Stimulated activated CD8-positive, alpha-beta memory T cell treated with anti-CD3 and anti-CD28 coated beads, Interleukin-15, amount 100 ng/mL, for 24 hours (primary cell): ENCODE measurements at regions not wholly inside any gene's neighbourhood (a gene's known extent, or its start where the extent isn't known, plus 50 kb on each side); places are given as distances from the start of the nearest gene placed in this dataset.
"Not testable (repeated sequence)": the region's sequence is repeated elsewhere in the genome, so short reads cannot be mapped to it uniquely, and the experiment has no call there.

ENCODE experiments used
- DNase-seq: peaks from one replicate; pipeline ENCODE4 v3.0.0-alpha.2; 2020; ENCODE audit warnings: low read depth

DNA sequence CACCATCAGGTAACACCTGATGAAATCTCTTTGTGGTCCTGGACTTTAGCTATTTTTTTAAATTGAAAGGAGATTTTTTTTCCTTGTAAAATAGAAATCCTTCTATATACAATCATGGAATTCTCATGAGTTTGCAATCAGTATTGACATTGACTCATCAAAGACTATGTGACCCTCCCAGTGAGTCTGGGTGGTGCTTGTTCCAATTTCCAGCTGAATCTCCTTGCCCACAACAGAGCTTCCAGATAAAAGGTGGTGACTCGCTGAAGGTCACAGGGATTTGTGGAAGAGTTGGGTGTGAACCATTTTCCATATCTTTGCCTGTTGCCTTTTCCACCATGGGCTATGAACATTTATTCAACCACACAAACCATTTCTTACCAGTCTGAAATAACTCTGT, 486.6 kb downstream of the AJAP1 start:
- no peak for DNase-seq

DNA sequence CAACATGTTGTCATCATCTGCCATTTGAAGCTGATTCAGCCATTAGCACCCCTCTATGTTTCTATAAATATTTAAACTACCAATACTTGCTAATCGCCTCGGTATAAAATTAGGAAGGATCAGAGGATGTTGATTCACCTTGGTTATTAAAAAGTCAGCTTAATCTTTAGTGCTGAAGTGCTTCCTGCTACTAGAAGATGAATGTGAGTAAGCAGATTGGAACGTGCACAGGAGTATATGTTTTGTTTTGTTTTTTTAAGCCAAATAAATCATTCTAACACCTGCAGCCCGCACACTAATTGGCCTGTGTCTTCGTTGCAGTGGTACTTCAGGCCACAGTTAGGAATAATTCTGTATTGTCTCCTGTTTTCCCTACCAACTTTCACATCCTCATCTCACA, 485.7 kb downstream of the AJAP1 start:
- no peak for DNase-seq

DNA sequence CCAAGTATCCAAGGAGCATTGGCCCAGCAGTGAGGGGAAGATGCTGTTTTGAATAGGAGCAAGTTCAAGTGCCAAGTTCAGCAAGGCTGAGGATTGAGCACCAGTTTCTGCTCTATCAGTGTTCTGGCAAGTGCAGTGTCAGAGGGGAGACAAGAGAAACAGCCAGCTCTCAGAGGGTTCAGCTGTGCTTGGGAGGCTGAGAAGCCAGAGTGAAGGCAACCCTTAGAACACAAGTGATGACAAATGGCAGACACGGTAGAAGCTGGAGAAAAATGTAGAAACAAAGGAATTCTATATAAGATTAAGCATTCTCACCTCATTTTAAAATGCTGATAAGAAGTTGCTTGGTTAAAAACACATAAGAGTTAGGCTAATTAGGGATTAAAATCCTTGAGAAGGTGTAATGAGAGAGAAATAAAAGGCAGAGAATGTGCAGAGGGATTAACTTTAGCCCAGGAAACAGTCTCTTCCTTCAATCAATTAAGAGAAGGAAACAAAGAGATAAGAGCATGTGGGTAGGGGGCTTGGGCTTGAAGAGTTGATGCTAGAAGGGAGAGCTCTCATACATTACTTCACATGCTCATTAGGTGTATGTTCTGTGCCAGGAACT, 475.4 kb downstream of the AJAP1 start:
- no peak for DNase-seq

- DNase-seq: no peak
These were observed 470.8 kb downstream of the AJAP1 start for GRCh38 chr1:5125208-5125607.

- DNase-seq: no peak
These were observed 466.1 kb downstream of the AJAP1 start for GRCh38 chr1:5120559-5120958.

- DNase-seq: no peak
These were observed 465.2 kb downstream of the AJAP1 start for GRCh38 chr1:5119366-5120234.

DNA sequence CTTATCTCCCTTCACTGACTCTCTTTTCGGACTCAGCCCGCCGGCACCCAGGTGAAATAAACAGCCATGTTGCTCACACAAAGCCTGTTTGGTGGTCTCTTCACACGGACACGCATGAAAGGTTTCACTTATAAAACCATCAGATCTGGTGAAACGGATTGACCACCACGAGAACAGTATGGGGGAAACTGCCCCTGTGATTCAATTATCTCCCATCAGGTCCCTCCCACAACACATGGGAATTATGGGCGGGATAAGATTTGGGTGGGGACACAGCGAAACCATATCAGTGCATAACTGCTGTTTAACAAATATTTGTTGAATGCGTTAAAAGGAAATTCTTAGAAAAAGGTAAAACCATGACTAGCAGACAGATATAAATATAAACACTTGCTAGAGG, 464.4 kb downstream of the AJAP1 start:
- not testable (repeated sequence) for DNase-seq

DNA sequence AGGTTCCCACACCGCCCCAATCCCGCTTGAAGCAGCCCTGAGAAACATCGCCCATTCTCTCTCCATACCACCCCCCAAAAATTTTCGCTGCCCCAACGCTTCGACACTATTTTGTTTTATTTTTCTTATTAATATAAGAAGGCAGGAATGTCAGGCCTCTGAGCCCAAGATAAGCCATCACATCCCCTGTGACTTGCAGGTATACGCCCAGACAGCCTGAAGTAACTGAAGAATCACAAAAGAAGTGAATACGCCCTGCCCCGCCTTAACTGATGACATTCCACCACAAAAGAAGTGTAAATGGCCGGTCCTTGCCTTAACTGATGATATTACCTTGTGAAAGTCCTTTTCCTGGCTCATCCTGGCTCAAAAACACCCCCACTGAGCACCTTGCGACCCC, 463.9 kb downstream of the AJAP1 start:
- DNase-seq: not testable (repeated sequence)

- DNase-seq: no peak
These were observed 457.2 kb downstream of the AJAP1 start for GRCh38 chr1:5111581-5111980.

DNA sequence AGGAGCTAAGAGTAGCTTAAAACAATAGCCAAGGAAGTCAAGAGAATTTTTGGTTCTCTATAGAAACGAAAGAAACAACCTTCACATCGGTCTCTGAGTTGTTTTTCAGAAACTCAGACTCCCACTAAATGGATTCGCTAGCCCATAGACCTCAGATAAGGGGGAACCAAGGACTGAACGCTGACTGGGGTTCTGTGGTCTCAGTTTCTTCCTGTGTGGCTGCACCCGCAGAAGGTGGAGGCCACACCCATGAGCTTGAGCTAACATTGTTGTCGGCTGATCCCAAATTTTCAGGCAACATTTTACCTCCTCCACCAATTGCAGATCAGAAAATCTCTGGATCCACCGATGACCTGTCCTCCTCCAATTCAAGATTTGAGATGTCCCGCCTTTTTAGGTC, 456.1 kb downstream of the AJAP1 start:
- no peak for DNase-seq

DNA sequence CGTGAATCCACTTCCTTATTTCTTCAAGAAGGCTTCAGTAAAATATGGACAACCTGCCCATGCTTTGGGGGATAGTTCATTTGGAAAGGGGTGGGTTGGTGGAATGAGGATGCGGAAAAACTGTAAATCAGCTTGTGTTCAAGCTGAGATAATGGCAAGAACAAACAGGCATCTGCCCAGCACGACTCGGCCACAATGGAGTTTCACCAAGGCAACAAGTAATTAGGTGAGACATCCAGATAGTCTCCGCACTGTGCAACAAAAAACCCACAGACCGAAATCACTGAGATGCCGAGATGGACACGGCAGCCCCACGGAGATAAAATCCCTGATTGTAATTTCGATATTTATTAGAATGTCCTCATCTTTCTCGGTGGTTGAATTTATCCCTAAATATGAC, 455.2 kb downstream of the AJAP1 start:
- DNase-seq: no peak

DNA sequence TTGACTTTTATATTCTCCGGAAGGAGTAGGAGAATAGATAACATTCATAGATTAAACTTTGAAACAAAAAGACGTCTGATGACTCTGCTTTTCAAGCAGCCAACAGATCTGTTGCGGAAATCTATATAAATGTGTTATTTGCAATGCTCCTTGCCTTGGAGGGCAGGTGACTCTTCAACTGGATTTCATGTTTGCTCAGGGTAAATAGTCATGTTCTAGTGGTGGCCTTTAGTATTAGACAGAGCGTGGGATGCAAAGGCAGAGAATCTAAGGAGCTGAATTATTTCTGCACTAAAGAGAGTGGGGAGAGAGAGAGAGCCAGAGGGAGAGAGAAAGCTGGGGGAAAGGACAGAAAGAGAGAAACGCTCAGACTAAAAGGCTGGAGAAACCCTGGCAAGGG, 454.3 kb downstream of the AJAP1 start:
- no peak for DNase-seq

DNA sequence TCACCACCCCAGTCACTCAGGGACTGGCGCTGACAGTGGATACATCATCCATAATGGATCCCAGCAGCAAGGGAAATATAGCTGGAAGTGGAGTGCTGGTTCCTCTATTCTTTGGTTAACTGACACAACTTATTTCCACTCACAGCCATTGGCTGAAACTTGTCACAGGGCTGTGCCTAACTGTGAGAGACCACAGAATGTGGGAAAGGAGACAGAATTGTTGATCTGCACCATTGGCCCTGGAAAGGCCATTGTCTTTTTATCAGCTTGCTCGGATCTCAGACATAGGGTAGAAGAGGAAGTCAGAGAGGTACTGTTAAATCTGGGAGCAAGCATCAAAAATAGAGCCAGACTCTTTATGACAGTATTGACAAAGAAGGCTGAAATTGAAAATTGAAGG, 451.3 kb downstream of the AJAP1 start:
- no peak for DNase-seq

DNA sequence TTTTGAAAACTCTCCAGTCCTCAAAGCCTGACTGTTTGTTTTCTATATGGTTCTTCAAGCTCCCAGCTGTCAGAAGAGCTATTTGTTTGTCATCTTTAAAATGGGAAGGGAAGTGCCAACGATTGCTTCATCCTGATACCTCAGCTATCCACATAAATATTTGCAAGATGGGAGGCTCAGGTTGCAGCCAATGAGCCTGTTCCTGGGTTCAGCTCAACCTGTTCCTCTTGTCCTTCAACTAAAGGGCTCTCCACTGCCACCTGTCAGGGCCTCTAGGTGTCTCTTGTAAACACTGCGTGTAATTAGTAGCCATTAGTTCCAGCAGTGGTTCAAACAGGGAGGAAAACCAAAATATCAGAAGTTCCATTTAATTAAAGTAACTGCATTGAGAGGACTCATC, 445.1 kb downstream of the AJAP1 start:
- DNase-seq: no peak

DNA sequence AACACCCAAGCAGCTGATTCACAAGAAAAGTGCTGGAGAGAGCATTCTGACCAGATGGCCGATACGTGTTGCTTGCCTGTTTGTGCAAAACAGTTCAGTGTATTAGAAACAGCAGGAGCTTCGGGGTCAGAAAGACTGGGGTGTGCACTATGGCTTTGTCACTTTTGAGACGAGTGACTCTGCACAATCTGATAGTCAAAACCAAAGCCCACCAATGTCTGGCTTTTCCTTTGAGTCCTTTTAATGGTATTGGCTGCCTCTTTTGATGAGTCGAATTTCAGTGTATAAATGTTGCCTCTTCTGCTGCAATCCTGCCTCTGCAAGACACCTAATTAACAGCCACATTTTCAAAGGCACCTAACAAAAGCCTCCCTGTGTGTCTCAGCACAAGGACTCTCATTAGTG, 444.6 kb downstream of the AJAP1 start:
- no peak for DNase-seq

- DNase-seq: no peak
These were observed 438.6 kb downstream of the AJAP1 start for GRCh38 chr1:5093042-5093441.

DNA sequence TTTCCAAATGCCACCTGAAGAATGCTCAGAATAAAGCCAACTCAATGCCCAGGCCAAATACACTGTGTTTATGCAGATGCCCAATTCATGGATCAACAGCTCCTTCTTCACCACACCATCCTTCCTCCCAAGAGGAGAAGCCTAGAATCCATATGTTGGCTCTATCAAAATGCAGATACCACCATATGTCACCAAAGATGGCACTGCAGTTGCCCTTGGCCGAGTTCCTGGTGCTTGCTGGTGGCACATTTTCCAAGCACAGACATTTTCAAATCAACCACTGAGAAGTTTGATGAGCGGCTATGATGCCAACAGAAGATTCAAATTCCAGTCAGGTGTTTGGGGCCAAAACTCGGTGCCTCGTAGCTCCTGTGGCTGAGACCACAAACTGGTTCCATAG, 430.3 kb downstream of the AJAP1 start:
- DNase-seq: no peak

- no peak for DNase-seq
These were observed 412.8 kb downstream of the AJAP1 start for GRCh38 chr1:5067246-5067645.

DNA sequence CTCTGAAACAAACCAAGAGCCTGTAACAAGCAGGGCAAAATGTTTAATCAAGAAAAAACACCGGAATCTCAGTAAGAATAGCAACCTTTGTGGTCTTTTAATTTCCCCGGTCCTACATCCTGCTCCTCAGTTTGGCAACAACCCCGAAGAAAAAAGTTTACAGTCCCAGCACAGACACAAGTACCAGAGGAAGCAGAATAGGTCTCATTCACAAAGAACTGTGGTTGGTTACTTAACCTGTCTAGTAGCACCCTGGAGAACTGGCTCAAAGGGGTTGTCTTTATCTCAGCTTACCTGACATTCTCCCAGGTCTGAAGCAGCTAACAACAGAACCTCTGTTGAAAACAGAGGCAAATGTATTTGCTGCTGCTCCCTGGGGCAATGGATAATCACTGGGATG, 399.3 kb downstream of the AJAP1 start:
- no peak for DNase-seq

DNA sequence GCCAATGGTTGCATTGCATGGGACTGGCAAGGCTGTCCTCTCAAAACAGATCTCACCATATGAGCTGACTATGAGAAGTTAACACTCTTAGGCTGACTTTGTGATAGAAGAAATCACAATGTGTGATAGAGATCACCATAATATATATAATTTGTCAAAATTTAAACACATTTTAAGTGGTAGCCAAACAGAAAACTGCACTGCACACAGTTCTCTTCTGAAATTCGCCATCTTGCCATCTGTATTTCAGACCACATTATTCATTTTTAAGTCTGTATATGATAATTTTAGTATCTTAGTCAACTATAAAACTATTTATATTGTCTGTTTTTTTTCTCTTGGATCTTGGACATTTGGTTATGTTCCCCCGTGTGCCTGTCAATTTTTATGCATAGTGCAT, 374.7 kb downstream of the AJAP1 start:
- DNase-seq: no peak

DNA sequence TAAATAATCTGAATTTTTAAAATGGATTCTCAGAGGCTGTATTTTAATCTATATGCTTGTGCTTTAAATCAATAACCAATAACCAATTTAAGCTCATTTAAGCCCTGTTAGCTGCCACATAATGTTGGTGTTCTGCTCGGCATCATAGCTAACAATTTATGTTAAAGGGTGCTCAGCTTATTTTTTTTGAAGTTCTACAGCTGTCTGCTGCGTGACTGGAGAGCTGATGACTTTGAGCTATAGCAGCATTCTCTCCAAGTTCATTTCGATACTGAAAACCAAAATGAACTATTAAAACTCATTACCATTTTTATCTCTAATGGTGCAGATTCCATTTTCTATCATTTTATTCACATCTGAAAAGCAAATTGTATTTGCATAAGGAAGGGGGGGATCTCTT, 357.8 kb downstream of the AJAP1 start:
- DNase-seq: no peak

DNA sequence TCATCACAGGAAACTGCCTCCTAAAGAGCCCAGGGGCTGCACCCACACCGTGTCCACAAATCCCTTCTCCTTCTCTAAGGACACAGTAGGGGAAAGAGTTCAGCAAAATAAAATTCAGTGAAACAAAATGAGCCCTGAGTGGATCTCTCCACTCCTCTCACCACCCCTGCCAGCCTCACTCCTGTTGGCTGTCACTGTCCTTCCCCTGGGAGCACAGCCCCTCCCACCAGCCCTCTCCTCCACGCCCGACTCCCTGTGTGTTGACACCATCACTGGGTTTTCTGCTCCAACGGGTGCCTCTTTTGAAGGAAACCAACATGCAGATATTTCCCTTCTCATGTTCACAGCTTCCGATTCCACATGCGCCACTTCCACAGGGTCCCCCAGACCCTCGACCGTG, 356.2 kb downstream of the AJAP1 start:
- DNase-seq: no peak

- DNase-seq: no peak
These were observed 355.8 kb downstream of the AJAP1 start for GRCh38 chr1:5010236-5010635.
